Prostate gland (tissue), 2 donors: ENCODE measurements at regions not wholly inside any gene's neighbourhood (a gene's known extent, or its start where the extent isn't known, plus 50 kb on each side); places are given as distances from the start of the nearest gene placed in this dataset.

Experiments
- DNase-seq: peaks from one replicate; pipeline ENCODE4 v3.0.0-alpha.2; 2019; ENCODE audit warnings: low spot score
- H3K27ac ChIP-seq, 2 donors: fragments of 200-600 bp; sonication (generic); 2 replicates each; pipeline ENCODE4 v1.5.1; 2017 to 2019
- H3K27me3 ChIP-seq: fragments of 200-600 bp; sonication (generic); replicated peaks from 2 replicates; pipeline ENCODE4 v1.5.1; 2019; ENCODE audit not compliant: insufficient read depth
- H3K36me3 ChIP-seq, 2 donors: fragments of 200-600 bp; sonication (generic); 1 replicate in 1 of 2; 2 replicates in 1 of 2; pipeline versions ENCODE4 v1.5.1 to v1.8.1; 2017 to 2019
- H3K4me1 ChIP-seq: fragments of 200-600 bp; sonication (generic); replicated peaks from 2 replicates; pipeline ENCODE4 v1.5.1; 2019
- H3K4me3 ChIP-seq, 2 donors: fragments of 200-600 bp; sonication (generic); 2 replicates each; pipeline ENCODE4 v1.5.1; 2017 to 2019
- H3K9me3 ChIP-seq: fragments of 200-600 bp; sonication (generic); 2 replicates; pipeline ENCODE4 v1.5.1; 2017
- POLR2A ChIP-seq: fragments of 450-650 bp; IDR thresholded peaks from one replicate; pipeline ENCODE4 v1.6.1; 2016; ENCODE audit warnings: antibody characterized with exemption, mild to moderate bottlenecking
- POLR2AphosphoS5 ChIP-seq: sonication (generic); formaldehyde crosslinking; IDR thresholded peaks from one replicate; pipeline ENCODE4 v1.6.1; 2017; ENCODE audit warnings: antibody characterized with exemption
- WGBS: methylation state at CpG from one replicate; pipeline ENCODE4 v1.1.5; 2018; 5-methylcytosine and 5-hydroxymethylcytosine counted together
- intact Hi-C: fragments of 100-400 bp; cut with DNase I; formaldehyde crosslinking; loops from one replicate; pipeline ENCODE4 v1.14.2; 2022
- TF ChIP-seq, protein P1 (sequence below), 4 experiments: fragments of 200-600 bp in 2 of 4; fragments of 450-650 bp in 2 of 4; sonication (generic) in 2 of 4; IDR thresholded peaks; 1 replicate in 3 of 4; 2 replicates in 1 of 4; pipeline ENCODE4 v1.5.1; 2016 to 2019; ENCODE audit warnings: antibody characterized with exemption in 4 of 4, mild to moderate bottlenecking in 2 of 4, moderate library complexity in 2 of 4

DNA sequence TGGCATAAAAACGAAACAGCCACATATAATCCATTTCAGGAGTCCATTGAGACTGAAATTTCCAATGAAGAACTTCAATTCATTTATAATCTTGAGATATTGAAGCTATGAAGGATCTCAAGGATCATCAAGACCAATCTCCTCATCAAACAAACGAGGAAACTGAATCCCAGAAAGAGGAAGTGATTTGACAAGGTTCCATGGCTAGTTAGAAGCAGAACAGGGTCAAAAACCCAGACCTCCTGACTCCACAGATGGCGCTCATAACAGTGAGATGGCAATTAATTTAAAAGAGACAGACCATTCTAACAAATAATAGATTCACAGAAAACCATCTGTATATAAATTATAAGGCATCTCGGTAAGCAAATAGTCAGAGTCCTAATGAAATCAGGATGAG, 229.7 kb downstream of the KCTD12 start:
- TF ChIP-seq, protein P1, sequence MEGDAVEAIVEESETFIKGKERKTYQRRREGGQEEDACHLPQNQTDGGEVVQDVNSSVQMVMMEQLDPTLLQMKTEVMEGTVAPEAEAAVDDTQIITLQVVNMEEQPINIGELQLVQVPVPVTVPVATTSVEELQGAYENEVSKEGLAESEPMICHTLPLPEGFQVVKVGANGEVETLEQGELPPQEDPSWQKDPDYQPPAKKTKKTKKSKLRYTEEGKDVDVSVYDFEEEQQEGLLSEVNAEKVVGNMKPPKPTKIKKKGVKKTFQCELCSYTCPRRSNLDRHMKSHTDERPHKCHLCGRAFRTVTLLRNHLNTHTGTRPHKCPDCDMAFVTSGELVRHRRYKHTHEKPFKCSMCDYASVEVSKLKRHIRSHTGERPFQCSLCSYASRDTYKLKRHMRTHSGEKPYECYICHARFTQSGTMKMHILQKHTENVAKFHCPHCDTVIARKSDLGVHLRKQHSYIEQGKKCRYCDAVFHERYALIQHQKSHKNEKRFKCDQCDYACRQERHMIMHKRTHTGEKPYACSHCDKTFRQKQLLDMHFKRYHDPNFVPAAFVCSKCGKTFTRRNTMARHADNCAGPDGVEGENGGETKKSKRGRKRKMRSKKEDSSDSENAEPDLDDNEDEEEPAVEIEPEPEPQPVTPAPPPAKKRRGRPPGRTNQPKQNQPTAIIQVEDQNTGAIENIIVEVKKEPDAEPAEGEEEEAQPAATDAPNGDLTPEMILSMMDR (IDR thresholded peaks at IDR 0.05) = no peak
- TF ChIP-seq POLR2A (no peak), POLR2AphosphoS5 (no peak)
- WGBS = 72% methylated on average over 4 of the region's 4 CpGs
- intact Hi-C loops = no loop called here

DNA sequence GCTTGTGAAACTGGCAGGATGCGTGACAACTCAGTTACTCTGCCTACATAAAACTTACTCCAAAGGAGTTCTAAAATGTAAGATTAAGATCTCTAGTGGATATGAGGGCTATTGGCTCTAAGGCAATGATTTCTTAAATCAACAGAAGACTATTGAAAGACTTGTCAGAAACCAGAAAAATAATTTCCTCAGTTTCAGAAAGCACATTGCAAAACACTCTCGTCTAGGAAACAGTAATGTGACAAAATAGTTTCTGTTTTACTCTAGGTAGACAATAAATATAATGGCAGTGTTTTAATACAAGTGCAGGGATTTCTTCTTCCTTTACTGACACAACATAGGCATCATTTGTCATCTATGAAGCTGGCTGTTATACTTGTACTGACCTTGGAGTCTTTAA, 230.1 kb downstream of the KCTD12 start:
- Histone ChIP-seq H3K36me3 (no peaks in the 10 kb centered on the region), H3K4me1 (no peaks in the 10 kb centered on the region), H3K27me3 (no peaks in the 10 kb centered on the region), H3K9me3 (no peaks in the 10 kb centered on the region), H3K27ac (no peak overlapping the region), H3K4me3 (no peak overlapping the region)
- TF ChIP-seq POLR2AphosphoS5 (no peak), POLR2A (no peak)
- TF ChIP-seq, protein P1 (IDR thresholded peaks at IDR 0.05) = no peak
- intact Hi-C loops = no loop called here
- DNase-seq = no peak
- 31% methylated on average over 2 of the region's 2 CpGs for WGBS

More for the DNA sequence above, 229.7 kb downstream of the KCTD12 start:
- Histone ChIP-seq H3K4me1 (no peaks in the 10 kb centered on the region), H3K36me3 (no peaks in the 10 kb centered on the region), H3K27ac (no peak overlapping the region), H3K27me3 (no peaks in the 10 kb centered on the region), H3K9me3 (no peaks in the 10 kb centered on the region), H3K4me3 (no peak overlapping the region)
- no peak for DNase-seq

DNA sequence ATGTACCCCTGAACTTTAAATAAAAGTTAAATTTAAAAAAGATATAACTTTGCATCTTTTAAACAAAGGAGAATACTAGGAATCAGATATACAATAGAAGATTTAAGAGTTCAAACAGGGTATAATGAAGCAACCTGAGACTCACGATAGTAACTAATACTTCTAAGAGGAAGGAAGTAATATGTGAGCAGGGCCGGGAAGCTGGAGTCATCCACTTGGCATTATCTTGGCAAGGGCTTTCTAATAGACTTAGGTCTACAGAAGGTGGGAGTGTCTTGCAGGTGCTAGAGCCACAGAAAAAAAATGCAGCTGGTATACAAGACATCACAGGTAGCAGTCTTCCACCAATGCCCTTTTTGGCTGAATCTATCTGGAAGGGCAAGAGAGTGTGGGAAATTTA, 231.9 kb downstream of the KCTD12 start:
- Histone ChIP-seq H3K36me3 (no peaks in the 10 kb centered on the region), H3K27ac (no peak overlapping the region), H3K4me3 (no peak overlapping the region), H3K4me1 (no peaks in the 10 kb centered on the region), H3K27me3 (no peaks in the 10 kb centered on the region), H3K9me3 (no peaks in the 10 kb centered on the region)
- intact Hi-C loops = no loop called here
- no peak for DNase-seq
- TF ChIP-seq POLR2A (no peak), POLR2AphosphoS5 (no peak)
- TF ChIP-seq, protein P1 (IDR thresholded peaks at IDR 0.05) = no peak
- WGBS = 70% methylated on average over 2 of the region's 2 CpGs

DNA sequence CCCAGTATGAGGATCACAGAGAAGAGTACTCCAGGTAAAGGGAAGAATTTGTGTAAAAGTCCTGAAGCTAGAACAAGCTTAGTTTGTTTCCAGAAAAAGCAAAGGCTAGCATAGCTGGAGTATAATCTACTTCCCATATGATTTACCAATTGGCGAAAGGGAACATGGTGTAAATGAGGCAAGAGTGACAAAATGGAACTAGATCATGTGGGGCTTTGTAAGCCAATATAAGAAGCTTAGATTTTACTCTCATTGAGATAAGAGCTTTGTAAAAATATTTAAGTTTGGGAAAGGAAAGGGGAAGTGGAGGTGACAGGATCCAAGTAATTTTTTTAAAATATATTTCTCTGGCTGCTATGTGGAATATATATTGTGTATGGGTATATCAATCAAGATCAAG, 234.9 kb downstream of the KCTD12 start:
- WGBS = 97% methylated on average over 1 of the region's 1 CpG

DNA sequence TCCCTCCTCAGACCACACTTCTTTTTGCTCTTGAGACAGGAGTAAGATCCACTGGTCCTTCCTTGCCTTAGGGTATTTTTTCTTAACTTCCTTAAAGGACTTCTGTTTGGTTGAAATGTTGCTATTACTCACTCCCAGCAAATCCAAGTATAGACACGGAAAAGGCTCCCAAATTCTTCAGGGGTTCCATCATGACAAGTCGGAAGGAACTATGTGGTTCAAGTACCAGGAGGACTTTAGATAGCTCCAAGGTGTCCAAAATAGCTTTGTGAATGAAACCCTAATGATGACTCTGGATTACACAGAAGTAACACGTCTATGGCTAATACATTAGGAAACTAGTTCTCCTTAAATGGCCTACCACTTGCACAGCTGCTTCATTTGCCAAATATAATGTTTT, 238.7 kb downstream of the KCTD12 start:
- no peaks in the 10 kb centered on the region for H3K27me3 ChIP-seq
- no peak overlapping the region for H3K4me3 ChIP-seq
- H3K27ac ChIP-seq = no peak overlapping the region
- intact Hi-C loops = no loop called here
- 82% methylated on average over 3 of the region's 3 CpGs for WGBS
- no peak for DNase-seq
- H3K4me1 ChIP-seq = no peaks in the 10 kb centered on the region
- H3K36me3 ChIP-seq = no peaks in the 10 kb centered on the region
- no peaks in the 10 kb centered on the region for H3K9me3 ChIP-seq
- TF ChIP-seq, protein P1 (IDR thresholded peaks at IDR 0.05) = no peak
- TF ChIP-seq POLR2A (no peak), POLR2AphosphoS5 (no peak)

More for the DNA sequence above, 234.9 kb downstream of the KCTD12 start:
- Histone ChIP-seq H3K36me3 (no peaks in the 10 kb centered on the region), H3K27ac (no peak overlapping the region), H3K4me1 (no peaks in the 10 kb centered on the region), H3K9me3 (no peaks in the 10 kb centered on the region), H3K27me3 (no peaks in the 10 kb centered on the region), H3K4me3 (no peak overlapping the region)
- DNase-seq = no peak
- TF ChIP-seq POLR2AphosphoS5 (no peak), POLR2A (no peak)
- TF ChIP-seq, protein P1 (IDR thresholded peaks at IDR 0.05) = no peak
- intact Hi-C loops = no loop called here
